ENCODE measurements at regions not wholly inside any gene's neighbourhood (a gene's known extent, or its start where the extent isn't known, plus 50 kb on each side); places are given as distances from the start of the nearest gene placed in this dataset.

- TF ChIP-seq, protein P1, sequence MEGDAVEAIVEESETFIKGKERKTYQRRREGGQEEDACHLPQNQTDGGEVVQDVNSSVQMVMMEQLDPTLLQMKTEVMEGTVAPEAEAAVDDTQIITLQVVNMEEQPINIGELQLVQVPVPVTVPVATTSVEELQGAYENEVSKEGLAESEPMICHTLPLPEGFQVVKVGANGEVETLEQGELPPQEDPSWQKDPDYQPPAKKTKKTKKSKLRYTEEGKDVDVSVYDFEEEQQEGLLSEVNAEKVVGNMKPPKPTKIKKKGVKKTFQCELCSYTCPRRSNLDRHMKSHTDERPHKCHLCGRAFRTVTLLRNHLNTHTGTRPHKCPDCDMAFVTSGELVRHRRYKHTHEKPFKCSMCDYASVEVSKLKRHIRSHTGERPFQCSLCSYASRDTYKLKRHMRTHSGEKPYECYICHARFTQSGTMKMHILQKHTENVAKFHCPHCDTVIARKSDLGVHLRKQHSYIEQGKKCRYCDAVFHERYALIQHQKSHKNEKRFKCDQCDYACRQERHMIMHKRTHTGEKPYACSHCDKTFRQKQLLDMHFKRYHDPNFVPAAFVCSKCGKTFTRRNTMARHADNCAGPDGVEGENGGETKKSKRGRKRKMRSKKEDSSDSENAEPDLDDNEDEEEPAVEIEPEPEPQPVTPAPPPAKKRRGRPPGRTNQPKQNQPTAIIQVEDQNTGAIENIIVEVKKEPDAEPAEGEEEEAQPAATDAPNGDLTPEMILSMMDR (IDR thresholded peaks at IDR 0.05; ENCODE audit: insufficient read depth, low read depth, low read length) = no peak
- no peak for TF ChIP-seq EZH2 (IDR thresholded peaks at IDR 0.05; ENCODE audit: insufficient read depth, low read length)
Measured at GRCh38 chr9:84575705-84576104, 93.8 kb upstream of the NTRK2 start.
